ENCODE measurements at regions not wholly inside any gene's neighbourhood (a gene's known extent, or its start where the extent isn't known, plus 50 kb on each side); places are given as distances from the start of the nearest gene placed in this dataset.

DNA sequence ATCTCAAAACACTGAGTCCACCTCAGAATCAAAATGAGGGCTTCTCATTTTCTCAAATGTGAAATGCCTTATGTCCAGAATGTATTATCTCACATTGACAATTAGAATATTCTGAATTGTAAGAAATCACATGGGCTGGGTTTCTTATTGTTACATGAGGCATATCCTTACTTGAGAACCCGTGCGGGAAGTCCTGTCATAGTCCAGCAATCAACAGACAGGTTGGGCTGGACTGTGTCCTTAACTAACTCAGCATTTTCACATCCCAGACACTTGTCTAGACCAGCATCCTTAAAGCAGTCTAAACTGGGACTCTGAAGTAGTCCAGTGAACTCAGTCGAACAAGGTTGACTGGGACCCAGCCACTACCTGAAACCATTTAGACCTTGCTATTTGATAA, 267.6 kb downstream of the CETN3 start (continued):
- TF ChIP-seq JUND (IDR thresholded peaks at IDR 0.05; ENCODE audit: low read length) (no peak), SIX5 (IDR thresholded peaks at IDR 0.05; ENCODE audit: low read depth, low read length) (no peak), CBX5 (IDR thresholded peaks at IDR 0.05; ENCODE audit: low read depth, low read length) (no peak)
